Thyroid gland (tissue), 4 donors: ENCODE measurements at regions not wholly inside any gene's neighbourhood (a gene's known extent, or its start where the extent isn't known, plus 50 kb on each side); places are given as distances from the start of the nearest gene placed in this dataset.

Experiments used
- DNase-seq, 2 donors: peaks; one replicate each; pipeline ENCODE4 v3.0.0-alpha.2; 2019
- H3K27ac ChIP-seq, 3 donors: fragments of 200-600 bp; sonication (generic); 1 replicate in 2 of 3; 2 replicates in 1 of 3; pipeline ENCODE4 v1.5.1; 2016 to 2019; ENCODE audit warnings: mild to moderate bottlenecking in 1 of 3, moderate library complexity in 1 of 3
- H3K27me3 ChIP-seq: fragments of 200-600 bp; sonication (generic); one replicate; pipeline ENCODE4 v1.5.1; 2019
- H3K36me3 ChIP-seq, 2 donors: fragments of 200-600 bp; sonication (generic); one replicate each; pipeline ENCODE4 v1.5.1; 2016 to 2019
- H3K4me1 ChIP-seq, 2 donors: fragments of 200-600 bp; sonication (generic); one replicate each; pipeline ENCODE4 v1.5.1; 2017 to 2019
- H3K4me3 ChIP-seq, 3 donors: fragments of 200-600 bp; sonication (generic); replicated peaks in 1 of 3; 1 replicate in 2 of 3; 2 replicates in 1 of 3; pipeline ENCODE4 v1.5.1; 2016; ENCODE audit warnings: mild to moderate bottlenecking in 1 of 3
- H3K9me3 ChIP-seq: fragments of 200-600 bp; sonication (generic); one replicate; pipeline ENCODE4 v1.5.1; 2017
- POLR2A ChIP-seq, 2 donors: fragments of 450-650 bp; IDR thresholded peaks; one replicate each; pipeline ENCODE4 v1.6.1; 2017; ENCODE audit warnings: antibody characterized with exemption in 2 of 2, mild to moderate bottlenecking in 2 of 2, moderate library complexity in 1 of 2
- WGBS, 2 donors: methylation state at CpG; one replicate each; pipeline ENCODE4 v1.1.5; 2017; 5-methylcytosine and 5-hydroxymethylcytosine counted together
- intact Hi-C: fragments of 100-400 bp; cut with DNase I; formaldehyde crosslinking; loops from one replicate; pipeline ENCODE4 v1.15.1; 2023
- TF ChIP-seq, protein P1 (sequence below), 6 experiments: fragments of 200-600 bp in 3 of 6; fragments of 450-650 bp in 3 of 6; sonication (generic) in 3 of 6; IDR thresholded peaks; one replicate each; pipeline ENCODE4 v1.5.1; 2016 to 2019; ENCODE audit warnings: antibody characterized with exemption in 6 of 6, mild to moderate bottlenecking in 2 of 6, inconsistent platforms in 1 of 6, moderate library complexity in 1 of 6

DNA sequence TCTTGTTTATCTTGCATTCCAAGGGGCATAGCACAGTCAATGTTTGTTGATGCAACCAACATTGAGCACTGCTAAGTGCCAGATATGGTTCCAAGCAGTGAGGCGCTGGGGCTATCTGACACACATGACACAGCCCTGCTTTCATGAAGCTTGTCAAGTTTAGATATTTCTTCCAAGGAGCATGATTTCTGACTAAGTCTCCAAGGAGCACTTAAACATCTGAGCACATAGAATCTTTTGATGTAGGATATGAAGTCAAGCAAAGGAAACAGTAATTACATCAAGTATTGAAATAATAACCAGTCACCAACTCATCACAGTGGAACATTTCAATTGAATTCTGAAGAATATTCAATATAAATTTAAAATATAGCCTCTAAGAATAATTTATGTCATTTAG, 177.8 kb upstream of the USP15 start:
- Histone ChIP-seq H3K4me3 (no peak overlapping the region), H3K36me3 (no peaks in the 10 kb centered on the region), H3K27me3 (no peaks in the 10 kb centered on the region), H3K9me3 (no peaks in the 10 kb centered on the region), H3K4me1 (no peaks in the 10 kb centered on the region), H3K27ac (no peak overlapping the region)
- no peak for DNase-seq
- intact Hi-C loops = no loop called here
- TF ChIP-seq, protein P1, sequence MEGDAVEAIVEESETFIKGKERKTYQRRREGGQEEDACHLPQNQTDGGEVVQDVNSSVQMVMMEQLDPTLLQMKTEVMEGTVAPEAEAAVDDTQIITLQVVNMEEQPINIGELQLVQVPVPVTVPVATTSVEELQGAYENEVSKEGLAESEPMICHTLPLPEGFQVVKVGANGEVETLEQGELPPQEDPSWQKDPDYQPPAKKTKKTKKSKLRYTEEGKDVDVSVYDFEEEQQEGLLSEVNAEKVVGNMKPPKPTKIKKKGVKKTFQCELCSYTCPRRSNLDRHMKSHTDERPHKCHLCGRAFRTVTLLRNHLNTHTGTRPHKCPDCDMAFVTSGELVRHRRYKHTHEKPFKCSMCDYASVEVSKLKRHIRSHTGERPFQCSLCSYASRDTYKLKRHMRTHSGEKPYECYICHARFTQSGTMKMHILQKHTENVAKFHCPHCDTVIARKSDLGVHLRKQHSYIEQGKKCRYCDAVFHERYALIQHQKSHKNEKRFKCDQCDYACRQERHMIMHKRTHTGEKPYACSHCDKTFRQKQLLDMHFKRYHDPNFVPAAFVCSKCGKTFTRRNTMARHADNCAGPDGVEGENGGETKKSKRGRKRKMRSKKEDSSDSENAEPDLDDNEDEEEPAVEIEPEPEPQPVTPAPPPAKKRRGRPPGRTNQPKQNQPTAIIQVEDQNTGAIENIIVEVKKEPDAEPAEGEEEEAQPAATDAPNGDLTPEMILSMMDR (IDR thresholded peaks at IDR 0.05) = no peak
- no peak for TF ChIP-seq POLR2A (IDR thresholded peaks at IDR 0.05)
- 88 to 91% methylated on average over 1 of the region's 1 CpG for WGBS, 2 donors

DNA sequence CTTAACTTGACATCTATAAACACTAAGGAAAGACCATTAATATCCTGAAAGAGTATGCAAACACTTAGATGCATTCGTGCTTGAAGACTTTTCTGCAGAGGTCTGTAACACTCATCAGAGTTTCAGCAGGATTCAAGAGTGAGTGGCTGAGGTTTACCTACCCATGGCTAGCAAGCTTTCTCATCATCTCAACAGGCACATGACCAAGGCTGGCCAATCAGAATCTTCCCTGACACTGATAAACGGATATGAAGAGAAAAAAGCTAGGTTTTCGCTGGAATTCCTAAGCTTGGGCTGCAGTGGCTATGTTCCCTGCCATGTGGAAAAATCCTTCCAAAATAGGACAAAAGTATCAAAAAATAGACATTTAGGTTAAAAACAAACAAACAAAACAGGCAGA, 162.1 kb upstream of the USP15 start:
- intact Hi-C loops = no loop called here
- H3K27ac ChIP-seq = no peak overlapping the region
- peaks cover 11 to 21% of the 10 kb centered on the region in 2 donors for H3K4me1 ChIP-seq
- TF ChIP-seq, protein P1 (IDR thresholded peaks at IDR 0.05) = no peak
- no peak for TF ChIP-seq POLR2A (IDR thresholded peaks at IDR 0.05)
- DNase-seq = no peak
- H3K27me3 ChIP-seq = no peaks in the 10 kb centered on the region
- no peaks in the 10 kb centered on the region for H3K9me3 ChIP-seq
- WGBS, 2 donors = 65 to 68% methylated on average over 3 of the region's 3 CpGs
- no peak overlapping the region for H3K4me3 ChIP-seq
- H3K36me3 ChIP-seq = no peaks in the 10 kb centered on the region

DNA sequence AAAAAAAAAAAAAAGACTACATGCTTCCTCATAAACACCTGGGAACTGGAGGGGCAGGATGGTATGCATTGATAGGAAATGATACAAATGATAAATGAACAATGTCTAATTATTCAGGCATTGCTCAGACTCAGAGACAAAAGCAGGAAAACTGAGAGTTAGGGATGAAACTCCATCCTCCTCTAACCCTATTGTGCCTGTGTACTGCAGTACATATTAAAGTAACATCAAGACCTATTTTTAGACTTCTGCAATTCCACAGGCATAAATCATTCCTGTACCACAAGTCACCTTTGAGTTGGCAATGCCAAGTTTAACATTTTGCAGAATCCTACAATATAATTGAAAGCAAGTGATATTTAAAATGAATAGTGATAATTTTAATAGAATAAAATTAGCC, 156.5 kb upstream of the USP15 start:
- DNase-seq = no peak
- Histone ChIP-seq H3K9me3 (no peaks in the 10 kb centered on the region), H3K4me1 (no peaks in the 10 kb centered on the region), H3K36me3 (no peaks in the 10 kb centered on the region), H3K27ac (no peak overlapping the region), H3K27me3 (no peaks in the 10 kb centered on the region), H3K4me3 (no peak overlapping the region)
- intact Hi-C loops = no loop called here
- TF ChIP-seq POLR2A (IDR thresholded peaks at IDR 0.05) = no peak
- TF ChIP-seq, protein P1 (IDR thresholded peaks at IDR 0.05) = no peak

DNA sequence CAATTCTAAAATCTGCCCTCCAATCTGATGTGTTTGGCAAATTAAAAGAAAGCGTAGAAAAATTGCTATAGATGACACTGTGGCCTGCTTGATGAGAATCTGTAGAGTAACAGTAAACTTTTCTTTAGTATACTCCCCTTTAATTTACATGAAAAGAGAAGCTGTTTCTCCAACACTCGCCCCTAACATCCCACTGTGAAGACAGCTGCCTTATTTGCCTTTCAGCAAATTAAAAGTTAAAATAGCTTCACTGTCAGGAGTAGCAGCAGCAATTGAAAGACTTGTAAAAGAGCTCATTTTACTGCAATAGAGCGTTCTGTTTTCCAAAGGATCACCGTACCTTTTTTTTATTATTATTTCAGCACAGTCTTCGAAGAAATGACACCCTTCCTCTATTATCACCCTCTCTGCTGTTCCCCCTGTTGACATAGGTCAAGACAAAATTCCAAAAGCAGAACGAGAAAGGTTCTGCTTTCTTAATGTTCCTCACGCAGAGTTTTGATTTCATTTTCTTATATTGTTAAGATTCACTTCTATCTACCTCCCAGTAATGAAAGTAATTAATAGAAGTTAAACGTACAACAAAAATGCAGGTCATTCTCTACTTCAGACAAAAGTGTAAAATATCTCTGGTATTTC, 153.5 kb upstream of the USP15 start:
- Histone ChIP-seq H3K27ac (no peak overlapping the region), H3K4me1 (no peaks in the 10 kb centered on the region), H3K27me3 (no peaks in the 10 kb centered on the region), H3K36me3 (no peaks in the 10 kb centered on the region), H3K9me3 (no peaks in the 10 kb centered on the region), H3K4me3 (no peak overlapping the region)
- no peak for DNase-seq
- WGBS, 2 donors = 56 to 60% methylated on average over 8 of the region's 8 CpGs
- intact Hi-C loops = no loop called here
- TF ChIP-seq, protein P1 (IDR thresholded peaks at IDR 0.05) = no peak
- no peak for TF ChIP-seq POLR2A (IDR thresholded peaks at IDR 0.05)

DNA sequence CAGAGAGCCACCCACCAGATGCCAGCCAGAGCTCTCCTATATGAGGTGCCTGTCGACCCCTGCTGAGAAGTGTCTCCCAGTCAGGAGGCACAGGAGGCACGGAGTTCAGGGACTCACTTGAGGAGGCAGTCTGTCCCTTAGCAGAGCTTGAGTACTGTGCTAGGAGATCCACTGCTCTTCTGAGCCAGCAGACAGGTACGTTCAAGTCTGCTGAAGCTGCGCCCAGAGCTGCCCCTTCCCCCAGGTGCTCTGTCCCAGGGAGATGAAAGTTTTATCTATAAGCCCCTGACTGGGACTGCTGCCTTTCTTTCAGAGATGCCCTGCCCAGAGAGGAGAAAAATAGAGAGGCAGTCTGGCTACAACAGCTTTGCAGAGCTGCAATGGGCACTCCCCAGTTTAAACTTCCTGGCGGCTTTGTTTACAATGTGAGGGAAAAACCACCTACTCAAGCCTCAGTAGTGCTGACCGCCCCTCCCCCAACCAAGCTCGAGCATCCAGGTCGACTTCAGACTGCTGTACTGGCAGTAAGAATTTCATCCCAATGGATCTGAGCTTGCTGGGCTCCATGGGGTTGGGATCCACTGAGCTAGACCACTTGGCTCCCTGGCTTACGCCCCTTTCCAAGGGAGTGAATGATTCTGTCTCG, 146.7 kb upstream of the USP15 start:
- no peak for DNase-seq
- intact Hi-C loops = no loop called here
- H3K27me3 ChIP-seq = no peaks in the 10 kb centered on the region
- no peak overlapping the region for H3K4me3 ChIP-seq
- 48 to 58% methylated on average over 8 to 9 of the region's 10 CpGs for WGBS, 2 donors
- H3K27ac ChIP-seq = no peak overlapping the region
- H3K9me3 ChIP-seq = no peaks in the 10 kb centered on the region
- no peaks in the 10 kb centered on the region for H3K4me1 ChIP-seq
- TF ChIP-seq POLR2A (IDR thresholded peaks at IDR 0.05) = no peak
- TF ChIP-seq, protein P1 (IDR thresholded peaks at IDR 0.05) = no peak
- H3K36me3 ChIP-seq = no peaks in the 10 kb centered on the region
